A549 (cell line): ENCODE measurements at regions not wholly inside any gene's neighbourhood (a gene's known extent, or its start where the extent isn't known, plus 50 kb on each side); places are given as distances from the start of the nearest gene placed in this dataset.

Experiments used
- ATAC-seq, 2 experiments: fragments of 200-7000 bp in 1 of 2; fragments of >200 bp in 1 of 2; cut with Nextera tagmentation in 1 of 2; cut with Tn5 transposase in 1 of 2; 3 replicates each; pipeline versions ENCODE4 v1.8.0 to v1.9.1; 2018 to 2020; ENCODE audit warnings: mild to moderate bottlenecking in 1 of 2, moderate library complexity in 1 of 2
- CTCF ChIA-PET: fragments of 300-600 bp; sonication (Branson Sonifier 250); formaldehyde crosslinking; extraction: SDS; loops from one replicate; lab custom pipeline; 2021; ENCODE audit warnings: antibody characterized with exemption, inconsistent platforms; lab: Yijun Ruan, JAX
- POLR2A ChIA-PET: fragments of 350-600 bp; formaldehyde crosslinking; extraction: SDS; loops from one replicate; lab custom pipeline; 2021; ENCODE audit warnings: antibody characterized with exemption, inconsistent platforms; lab: Yijun Ruan, JAX
- DNase-seq, 2 experiments: peaks; one replicate each; pipeline versions ENCODE4 v3.0.0 to v3.0.0-alpha.2; 2011 to 2016; ENCODE audit warnings: low read depth in 1 of 2, low spot score in 1 of 2
- FAIRE-seq: peaks from 2 replicates; lab custom pipeline; 2011; peaks lifted over from hg19 to GRCh38; lab: Jason Lieb, UNC
- H3K27ac ChIP-seq, 2 experiments: fragments of >200 bp; sonication (Bioruptor Twin); formaldehyde crosslinking; 3 replicates each; pipeline ENCODE4 v1.5.1; 2016 to 2017
- H3K4me1 ChIP-seq: fragments of >200 bp; sonication (Bioruptor Twin); formaldehyde crosslinking; 3 replicates; pipeline ENCODE4 v1.6.1; 2016
- H3K4me2 ChIP-seq: fragments of >200 bp; sonication (Bioruptor Twin); formaldehyde crosslinking; 3 replicates; pipeline ENCODE4 v1.6.1; 2016
- H3K4me3 ChIP-seq: fragments of >200 bp; sonication (Bioruptor Twin); formaldehyde crosslinking; 3 replicates; pipeline ENCODE4 v1.5.1; 2016
- H3K9me3 ChIP-seq: fragments of >200 bp; sonication (Bioruptor Twin); formaldehyde crosslinking; 3 replicates; pipeline ENCODE4 v1.6.1; 2016
- CHD2 ChIP-seq: fragments of 150-350 bp; IDR thresholded peaks from 2 replicates; pipeline ENCODE4 v1.6.1; 2014; ENCODE audit warnings: low read length; ENCODE audit not compliant: partially characterized antibody
- FOXS1 ChIP-seq: fragments of 250-450 bp; sonication (Bioruptor Pico); IDR thresholded peaks from 2 replicates; pipeline ENCODE4 v1.5.0; 2020; ENCODE audit warnings: mild to moderate bottlenecking, moderate library complexity
- HMGXB4 ChIP-seq: fragments of 250-450 bp; sonication (Bioruptor Pico); IDR thresholded peaks from 2 replicates; pipeline ENCODE4 v1.5.0; 2021; ENCODE audit warnings: mild to moderate bottlenecking, moderate library complexity, borderline replicate concordance
- MAFK ChIP-seq: fragments of 450-650 bp; IDR thresholded peaks from 2 replicates; pipeline ENCODE4 v1.6.1; 2014; ENCODE audit not compliant: partially characterized antibody
- WGBS: methylation state at CpG from one replicate; pipeline ENCODE4 v1.1.6; 2017; ENCODE audit errors: missing lambda C conversion rate; 5-methylcytosine and 5-hydroxymethylcytosine counted together

- FAIRE-seq = no peak
- H3K4me2 ChIP-seq = no peak overlapping the region
- ChIA-PET CTCF (no interaction called here), POLR2A (no interaction called here)
- 0% methylated on average over 2 of the region's 2 CpGs for WGBS
- ATAC-seq = no peak
- no peak for DNase-seq
- TF ChIP-seq CHD2 = no peak
- TF ChIP-seq MAFK = no peak
- no peak for TF ChIP-seq HMGXB4 (CRISPR knock-in tag)
- TF ChIP-seq FOXS1 (CRISPR knock-in tag) = no peak
- TF ChIP-seq, all 56 proteins: peak for 0
- Histone ChIP-seq H3K27ac (no peak overlapping the region), H3K9me3 (no peaks in the 10 kb centered on the region), H3K4me1 (no peaks in the 10 kb centered on the region), H3K4me3 (no peak overlapping the region)
Observed at GRCh38 chrX:85444613-85445012, 65.1 kb upstream of the POF1B start.
